PC-3 (cell line): ENCODE measurements at regions not wholly inside any gene's neighbourhood (a gene's known extent, or its start where the extent isn't known, plus 50 kb on each side); places are given as distances from the start of the nearest gene placed in this dataset.
"Not testable (repeated sequence)": the region's sequence is repeated elsewhere in the genome, so short reads cannot be mapped to it uniquely, and the experiment has no call there.

ENCODE experiments used
- CTCF ChIP-seq: fragments of 300-600 bp; sonication (generic); conservative IDR thresholded peaks from 2 replicates; pipeline ENCODE4 v1.5.1; 2017; ENCODE audit warnings: antibody characterized with exemption, low read depth, mild to moderate bottlenecking, low read length
- EZH2 ChIP-seq: fragments of 300-600 bp; sonication (generic); IDR thresholded peaks from one replicate; pipeline ENCODE4 v1.6.1; 2017; ENCODE audit warnings: antibody characterized with exemption, mild to moderate bottlenecking, low read length; ENCODE audit not compliant: unreplicated experiment
- EZH2phosphoT487 ChIP-seq: fragments of 300-600 bp; sonication (generic); IDR thresholded peaks from 2 replicates; pipeline ENCODE4 v1.6.1; 2018; ENCODE audit warnings: mild to moderate bottlenecking, antibody characterized with exemption, low read length, borderline replicate concordance

- not testable (repeated sequence) for TF ChIP-seq CTCF, EZH2, EZH2phosphoT487
Observed at GRCh38 chr22:11630386-11631084, 3897.5 kb upstream of the OR11H1 start.
